ENCODE measurements at regions not wholly inside any gene's neighbourhood (a gene's known extent, or its start where the extent isn't known, plus 50 kb on each side); places are given as distances from the start of the nearest gene placed in this dataset.
"Not testable (repeated sequence)": the region's sequence is repeated elsewhere in the genome, so short reads cannot be mapped to it uniquely, and the experiment has no call there.

GRCh38 chr12:93080994-93081809, 152.1 kb upstream of the EEA1 start:
- DNase-seq: no peak

GRCh38 chr12:93081810-93082165, 152.7 kb upstream of the EEA1 start:
- no peak for DNase-seq

GRCh38 chr12:93085383-93086287, 156.5 kb upstream of the EEA1 start:
- no peak for DNase-seq

GRCh38 chr12:93086288-93086727, 157.2 kb upstream of the EEA1 start:
- no peak for DNase-seq

DNA sequence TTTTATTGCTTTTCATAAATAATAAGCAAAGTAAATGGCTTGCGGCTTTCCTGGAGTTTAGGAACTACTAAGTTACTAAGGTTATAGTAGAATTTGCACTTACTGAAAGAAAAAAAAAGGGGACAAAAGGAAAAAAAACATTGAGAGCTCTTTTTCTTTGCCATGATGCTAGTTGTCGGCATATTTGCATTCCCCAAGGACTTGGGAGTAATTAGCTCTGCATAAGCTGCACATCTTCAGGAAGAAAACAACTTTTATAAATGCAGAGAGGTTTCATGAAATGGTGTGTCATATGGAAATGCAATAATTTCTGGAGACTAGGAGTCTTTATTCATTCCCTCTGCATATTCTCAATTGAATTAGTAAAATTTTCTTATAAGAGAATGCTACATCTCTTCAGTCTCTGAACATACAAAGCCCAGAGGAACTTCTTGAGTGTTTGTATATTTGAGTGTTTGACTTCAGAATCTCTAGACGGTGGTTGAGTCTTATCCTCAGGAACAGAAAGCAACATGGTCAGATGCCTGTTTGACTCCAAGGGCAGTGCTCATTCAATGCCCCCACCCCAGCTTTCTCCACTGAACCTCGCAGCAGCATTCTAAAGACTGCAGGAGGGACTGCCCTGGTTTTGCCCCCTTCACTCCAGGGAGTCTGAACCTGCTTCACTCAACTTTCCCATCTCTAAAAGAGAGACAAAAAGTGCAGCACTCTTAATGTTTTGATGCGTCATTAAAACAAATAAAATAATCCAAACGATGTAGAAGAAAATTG, 158.9 kb upstream of the EEA1 start:
- DNase-seq: no peak

GRCh38 chr12:93089805-93090569, 160.9 kb upstream of the EEA1 start:
- DNase-seq: peak; percentile 28

DNA sequence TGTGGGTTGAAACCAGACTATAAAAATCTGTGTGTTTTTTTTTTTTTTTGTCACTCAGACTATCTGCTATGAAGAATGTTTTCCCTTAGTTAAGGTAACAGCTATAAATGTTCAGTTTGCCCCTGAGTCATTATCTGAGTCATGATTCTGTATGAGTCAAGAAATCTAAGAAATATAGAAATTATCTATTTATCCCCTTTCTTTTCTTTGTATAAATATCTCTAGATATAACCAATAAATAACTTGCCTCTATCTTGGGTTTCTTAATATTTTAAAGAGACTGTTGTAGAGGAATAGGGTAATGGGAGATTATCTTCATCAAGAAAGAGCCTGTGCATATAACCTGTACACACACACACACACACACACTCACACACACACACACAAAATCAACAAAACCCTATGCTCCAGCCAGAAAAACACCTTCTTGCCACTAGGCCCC, 161.7 kb upstream of the EEA1 start:
- DNase-seq: no peak

DNA sequence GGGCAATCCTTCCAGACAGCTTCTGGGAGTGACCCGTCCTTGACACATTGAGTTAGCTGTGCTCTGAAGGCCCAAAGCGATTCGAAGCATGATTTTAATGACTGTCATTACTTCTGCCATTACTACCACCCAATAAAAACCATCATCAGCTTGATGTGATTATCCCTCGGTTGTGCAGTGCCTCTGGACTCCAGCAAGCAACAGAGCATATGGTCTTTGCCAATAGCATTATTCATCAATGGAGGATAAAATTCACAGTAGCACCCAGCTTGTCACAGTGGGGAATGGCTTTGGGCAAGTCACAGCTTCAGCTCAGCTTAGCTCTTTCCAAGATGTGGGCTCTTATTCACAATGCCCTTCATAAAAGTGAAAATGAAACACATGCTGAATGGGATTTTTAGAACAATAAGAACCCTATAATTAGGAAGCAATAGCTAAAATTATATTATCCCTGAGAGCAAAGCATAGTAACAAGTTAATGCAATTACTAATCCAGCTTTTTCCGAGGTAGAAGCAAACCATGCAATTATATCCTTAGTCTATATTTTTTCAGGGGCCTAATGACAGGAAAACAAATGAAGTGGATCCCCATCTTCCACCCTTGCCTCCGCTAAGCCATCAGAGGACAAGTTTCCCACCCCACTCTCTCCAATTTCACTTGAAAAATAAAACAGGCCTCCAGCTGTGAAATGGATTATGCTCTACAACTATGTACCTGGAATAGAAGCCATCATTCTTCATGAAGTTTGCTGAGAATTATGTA, 163.0 kb upstream of the EEA1 start:
- no peak for DNase-seq

GRCh38 chr12:93092649-93092945, 163.5 kb upstream of the EEA1 start:
- no peak for DNase-seq

- DNase-seq: no peak
Measured at GRCh38 chr12:93093243-93093642, 164.1 kb upstream of the EEA1 start.

DNA sequence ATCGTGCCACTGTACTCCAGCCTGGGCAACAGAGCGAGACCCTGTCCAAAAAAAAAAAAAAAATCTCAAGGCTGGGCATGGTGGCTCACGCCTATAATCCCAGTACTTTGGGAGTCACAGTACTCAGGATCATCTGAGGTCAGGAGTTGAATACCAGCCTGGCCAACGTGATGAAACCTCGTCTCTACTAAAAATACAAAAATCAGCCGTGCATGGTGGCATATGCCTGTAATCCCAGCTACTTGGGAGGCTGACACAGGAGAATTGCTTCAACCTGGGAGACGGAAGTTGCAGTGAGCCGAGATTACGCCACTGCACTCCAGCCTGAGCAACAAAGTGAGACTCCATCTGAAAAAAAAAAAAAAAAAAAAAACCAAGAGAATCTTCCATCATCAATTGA, 165.1 kb upstream of the EEA1 start:
- not testable (repeated sequence) for DNase-seq

DNA sequence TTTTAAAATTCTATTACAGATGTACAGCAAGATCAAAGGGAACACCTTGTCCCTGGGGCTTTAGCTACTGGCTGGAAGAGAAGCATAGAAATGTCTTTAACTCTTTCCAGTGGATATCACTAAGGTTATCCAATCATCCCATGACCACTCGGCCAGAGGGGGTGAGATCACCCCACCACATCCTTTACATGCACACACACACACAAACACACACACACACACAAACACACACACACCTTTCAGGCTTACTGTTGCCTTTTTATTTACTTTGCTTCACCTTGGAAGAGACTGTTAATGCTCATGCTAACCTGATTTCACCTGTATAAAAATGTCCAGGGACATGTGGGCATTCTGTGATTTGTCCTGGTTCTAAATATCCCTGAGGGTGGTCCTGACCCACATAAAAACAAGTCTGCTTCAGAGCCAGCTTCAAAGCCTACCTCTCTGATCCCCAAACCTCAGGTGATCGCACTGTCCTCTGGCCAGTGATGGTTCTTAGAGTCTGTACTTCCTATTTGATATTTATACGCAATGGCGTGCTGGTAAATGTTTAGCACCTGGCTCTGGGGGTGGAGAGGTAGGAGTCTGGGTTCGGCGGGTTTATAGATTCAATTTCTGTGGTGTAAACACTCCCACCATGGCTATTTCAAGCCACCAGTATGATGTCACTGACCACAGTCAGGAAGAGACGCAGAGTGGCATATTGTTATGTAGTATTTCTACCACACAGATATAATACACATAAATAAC, 166.1 kb upstream of the EEA1 start:
- DNase-seq: no peak

- no peak for DNase-seq
Measured at GRCh38 chr12:93097417-93097816, 168.3 kb upstream of the EEA1 start.

DNA sequence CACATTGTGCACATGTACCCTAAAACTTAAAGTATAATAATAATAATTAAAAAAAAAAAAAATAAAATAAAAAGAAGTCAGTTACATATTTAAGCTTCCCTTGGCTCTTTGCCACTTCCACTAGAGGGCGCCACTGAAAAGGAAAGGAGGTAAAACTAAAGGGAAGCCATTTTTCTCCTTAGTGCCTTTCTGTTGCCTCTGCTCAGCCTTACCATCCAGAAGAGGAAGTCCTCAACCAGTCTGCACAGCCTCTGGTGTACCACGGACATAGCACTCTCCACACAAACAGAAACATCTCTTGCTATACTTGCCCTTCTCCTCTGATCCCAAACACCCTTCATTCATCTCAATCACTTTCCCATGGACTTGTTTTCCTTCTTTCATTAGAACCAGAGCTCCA, 169.0 kb upstream of the EEA1 start:
- peak; percentile 77 for DNase-seq

DNA sequence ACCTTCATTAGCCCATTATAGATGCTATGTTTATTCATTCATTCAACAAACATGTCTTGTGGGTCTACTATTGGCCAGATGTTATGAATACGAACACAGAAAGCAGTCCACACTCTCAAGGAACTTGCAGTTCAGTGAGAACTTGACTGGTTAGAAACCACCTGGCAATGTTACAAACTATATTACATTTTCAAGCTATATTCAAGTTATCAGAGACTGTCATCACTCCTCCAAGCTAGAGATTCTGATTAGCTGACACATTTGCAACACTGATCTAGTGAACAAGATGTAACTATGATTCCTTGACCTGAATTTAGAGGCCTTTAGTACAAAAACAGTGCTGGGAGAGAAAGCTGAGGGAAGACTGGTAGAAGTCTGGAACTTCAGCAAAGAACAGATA, 170.7 kb upstream of the EEA1 start:
- DNase-seq: no peak

DNA sequence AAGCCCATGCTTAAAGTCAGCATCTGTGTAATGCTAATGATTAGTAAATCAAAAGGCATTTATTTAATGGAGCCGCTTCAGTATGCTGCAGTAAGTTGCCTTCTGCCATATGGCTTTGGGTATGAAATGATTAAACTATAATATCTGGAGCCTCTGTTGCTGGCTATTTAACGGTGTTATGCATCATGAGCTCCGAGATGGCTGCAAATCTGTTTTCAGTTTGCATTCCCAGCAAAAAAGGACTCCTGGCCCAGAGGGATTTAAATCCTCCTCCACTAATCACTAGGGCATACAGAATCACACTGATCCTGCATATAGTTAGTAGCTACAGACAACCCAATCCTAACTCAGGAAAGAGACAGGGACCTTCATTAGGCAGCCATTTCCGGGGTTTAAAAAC, 171.5 kb upstream of the EEA1 start:
- no peak for DNase-seq

GRCh38 chr12:93101367-93101766, 172.3 kb upstream of the EEA1 start:
- DNase-seq: no peak

DNA sequence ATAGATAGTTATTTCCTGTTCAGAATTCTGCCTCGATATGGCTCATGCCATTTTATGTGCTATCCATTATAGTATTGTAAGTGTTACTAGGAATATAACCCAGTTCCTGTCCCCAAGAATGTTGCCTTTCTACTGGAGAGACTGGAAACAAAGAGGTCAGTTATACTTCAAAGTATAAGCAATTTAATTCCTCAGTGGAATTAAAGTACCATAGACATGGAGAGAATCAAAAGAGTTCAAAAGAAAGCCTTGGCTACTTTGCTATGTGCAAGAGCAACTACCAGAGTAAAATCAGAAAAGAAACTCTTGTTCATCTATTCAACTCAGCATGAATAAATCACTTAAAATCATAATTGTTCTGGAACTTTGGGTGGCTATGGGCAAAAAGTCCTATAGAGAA, 173.2 kb upstream of the EEA1 start:
- DNase-seq: no peak

GRCh38 chr12:93102744-93103143, 173.6 kb upstream of the EEA1 start:
- DNase-seq: no peak

DNA sequence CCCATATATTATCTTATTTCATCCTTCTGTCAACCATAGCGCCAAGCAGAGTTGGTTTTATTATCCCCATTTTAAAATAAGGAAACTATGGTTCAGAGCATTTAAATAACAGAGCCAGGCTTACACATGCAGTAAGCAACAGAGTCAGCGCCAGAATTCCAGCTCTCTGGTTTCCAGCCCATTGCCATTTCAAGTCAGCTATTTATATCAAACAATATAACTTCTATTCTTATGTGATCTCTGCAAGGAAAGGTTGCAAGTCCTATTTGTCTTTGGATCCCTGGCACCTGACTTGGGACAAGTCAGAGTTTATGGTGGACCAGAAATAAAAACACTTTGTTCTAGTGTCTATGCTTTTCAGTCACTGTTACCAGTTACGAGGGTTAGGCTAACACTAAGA, 174.1 kb upstream of the EEA1 start:
- no peak for DNase-seq

GRCh38 chr12:93104535-93104934, 175.4 kb upstream of the EEA1 start:
- no peak for DNase-seq
